ENCODE measurements at regions not wholly inside any gene's neighbourhood (a gene's known extent, or its start where the extent isn't known, plus 50 kb on each side); places are given as distances from the start of the nearest gene placed in this dataset.

- TF ChIP-seq SPI1 (IDR thresholded peaks at IDR 0.05; ENCODE audit: low read depth, low read length) = no peak
- no peak for TF ChIP-seq POLR2AphosphoS5 (IDR thresholded peaks at IDR 0.05; ENCODE audit: low read depth, low read length)
Measured at GRCh38 chr9:118316831-118317343, 612.7 kb downstream of the TLR4 start.

All from GM12891 (cell line).